Type B pancreatic cell (in vitro differentiated cells): ENCODE measurements at regions not wholly inside any gene's neighbourhood (a gene's known extent, or its start where the extent isn't known, plus 50 kb on each side); places are given as distances from the start of the nearest gene placed in this dataset.

Source experiments
- DNase-seq: peaks from one replicate; pipeline ENCODE4 v3.0.0; 2021; ENCODE audit warnings: mixed read lengths; ENCODE audit not compliant: unreplicated experiment; ENCODE audit errors: extremely low spot score
- H3K27ac Mint-ChIP-seq: 2 replicates; pipeline ENCODE4 v1.8.0; 2021; ENCODE audit warnings: mild to moderate bottlenecking, mixed read lengths
- H3K27me3 Mint-ChIP-seq: 2 replicates; pipeline ENCODE4 v1.8.0; 2021; ENCODE audit warnings: mixed read lengths
- H3K36me3 Mint-ChIP-seq: 2 replicates; pipeline ENCODE4 v1.8.0; 2021; ENCODE audit warnings: mixed read lengths
- H3K4me1 Mint-ChIP-seq: one replicate; pipeline ENCODE4 v1.8.0; 2021; ENCODE audit warnings: mixed read lengths; ENCODE audit not compliant: unreplicated experiment
- H3K4me3 Mint-ChIP-seq: 2 replicates; pipeline ENCODE4 v1.8.0; 2021; ENCODE audit warnings: mild to moderate bottlenecking, mixed read lengths
- H3K9me3 Mint-ChIP-seq: 2 replicates; pipeline ENCODE4 v1.8.0; 2021; ENCODE audit warnings: mixed read lengths
- TF ChIP-seq, protein P1 (sequence below): fragments of 200-600 bp; sonication (generic); conservative IDR thresholded peaks from 2 replicates; pipeline ENCODE4 v1.5.0; 2021; ENCODE audit warnings: antibody characterized with exemption, mild to moderate bottlenecking

DNA sequence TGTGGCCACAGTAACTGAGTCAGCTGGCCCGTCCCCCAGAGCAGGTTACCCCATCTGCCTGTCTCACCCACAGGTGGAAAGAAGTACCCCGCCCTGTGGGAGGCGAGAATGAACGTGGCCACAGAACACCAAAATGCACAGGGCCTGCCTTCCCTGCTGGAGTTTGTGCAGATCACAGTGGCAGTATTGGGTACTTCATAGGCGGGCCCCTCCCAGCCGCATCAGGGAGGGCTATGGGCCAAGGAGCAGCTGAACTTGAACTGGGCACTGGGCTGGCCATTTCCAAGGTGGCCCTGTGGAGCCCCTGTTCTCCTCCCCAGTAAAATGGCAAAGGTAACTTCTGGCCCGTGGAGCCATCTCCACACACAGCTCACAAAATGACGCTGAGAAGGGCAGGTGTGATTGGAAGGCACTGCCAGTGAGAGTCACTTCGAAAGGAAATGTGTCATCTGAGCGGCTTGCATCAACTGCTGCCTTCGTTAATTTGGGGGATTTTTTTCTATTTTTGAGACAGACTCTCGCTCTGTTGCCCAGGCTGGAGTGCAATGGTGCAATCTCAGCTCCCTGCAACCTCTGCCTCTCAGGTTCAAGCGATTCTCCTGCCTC, 162.9 kb downstream of the ENGASE start:
- Mint-ChIP-seq H3K36me3 (no peaks in the 10 kb centered on the region), H3K27ac (no peak overlapping the region), H3K4me1 (no peaks in the 10 kb centered on the region), H3K9me3 (no peaks in the 10 kb centered on the region), H3K27me3 (peaks cover 10% of the 10 kb centered on the region), H3K4me3 (no peak overlapping the region)
- TF ChIP-seq, protein P1, sequence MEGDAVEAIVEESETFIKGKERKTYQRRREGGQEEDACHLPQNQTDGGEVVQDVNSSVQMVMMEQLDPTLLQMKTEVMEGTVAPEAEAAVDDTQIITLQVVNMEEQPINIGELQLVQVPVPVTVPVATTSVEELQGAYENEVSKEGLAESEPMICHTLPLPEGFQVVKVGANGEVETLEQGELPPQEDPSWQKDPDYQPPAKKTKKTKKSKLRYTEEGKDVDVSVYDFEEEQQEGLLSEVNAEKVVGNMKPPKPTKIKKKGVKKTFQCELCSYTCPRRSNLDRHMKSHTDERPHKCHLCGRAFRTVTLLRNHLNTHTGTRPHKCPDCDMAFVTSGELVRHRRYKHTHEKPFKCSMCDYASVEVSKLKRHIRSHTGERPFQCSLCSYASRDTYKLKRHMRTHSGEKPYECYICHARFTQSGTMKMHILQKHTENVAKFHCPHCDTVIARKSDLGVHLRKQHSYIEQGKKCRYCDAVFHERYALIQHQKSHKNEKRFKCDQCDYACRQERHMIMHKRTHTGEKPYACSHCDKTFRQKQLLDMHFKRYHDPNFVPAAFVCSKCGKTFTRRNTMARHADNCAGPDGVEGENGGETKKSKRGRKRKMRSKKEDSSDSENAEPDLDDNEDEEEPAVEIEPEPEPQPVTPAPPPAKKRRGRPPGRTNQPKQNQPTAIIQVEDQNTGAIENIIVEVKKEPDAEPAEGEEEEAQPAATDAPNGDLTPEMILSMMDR: no peak
- DNase-seq: no peak

- no peak for DNase-seq
- Mint-ChIP-seq H3K9me3 (no peaks in the 10 kb centered on the region), H3K4me1 (no peaks in the 10 kb centered on the region), H3K36me3 (no peaks in the 10 kb centered on the region), H3K27me3 (peaks cover 14% of the 10 kb centered on the region), H3K27ac (no peak overlapping the region), H3K4me3 (no peak overlapping the region)
- TF ChIP-seq, protein P1: no peak
Observed at GRCh38 chr17:79235808-79236207, 161.2 kb downstream of the ENGASE start.

- no peaks in the 10 kb centered on the region for H3K36me3 Mint-ChIP-seq
- no peaks in the 10 kb centered on the region for H3K4me1 Mint-ChIP-seq
- no peak for DNase-seq
- no peak overlapping the region for H3K27ac Mint-ChIP-seq
- H3K9me3 Mint-ChIP-seq: no peaks in the 10 kb centered on the region
- H3K27me3 Mint-ChIP-seq: peaks cover 12% of the 10 kb centered on the region
- H3K4me3 Mint-ChIP-seq: no peak overlapping the region
- TF ChIP-seq, protein P1: no peak
Observed at GRCh38 chr17:79233916-79234551, 159.4 kb downstream of the ENGASE start.

DNA sequence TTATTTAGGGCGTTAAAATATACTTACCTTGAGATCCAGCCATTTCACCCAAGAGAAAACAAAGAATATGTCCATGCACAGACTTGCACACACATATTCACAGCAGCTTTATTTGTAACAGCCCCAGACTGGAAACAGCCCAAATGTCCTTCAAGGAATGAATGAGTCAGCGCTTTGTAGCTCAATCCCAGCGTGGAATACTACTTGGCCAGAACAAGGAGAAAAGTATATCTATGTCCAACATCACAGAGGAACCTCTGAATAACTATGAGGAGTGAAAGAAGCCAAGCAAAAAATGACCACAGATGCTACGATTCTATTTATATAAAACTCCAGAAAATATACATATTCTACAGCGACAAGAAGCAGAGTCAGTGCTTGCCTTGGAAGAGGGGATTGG, 158.3 kb downstream of the ENGASE start:
- DNase-seq: no peak
- Mint-ChIP-seq H3K9me3 (no peaks in the 10 kb centered on the region), H3K4me3 (no peak overlapping the region), H3K27ac (no peak overlapping the region), H3K27me3 (peaks cover 15% of the 10 kb centered on the region), H3K4me1 (peaks cover 6% of the 10 kb centered on the region), H3K36me3 (no peaks in the 10 kb centered on the region)
- TF ChIP-seq, protein P1: no peak

- H3K36me3 Mint-ChIP-seq: no peaks in the 10 kb centered on the region
- DNase-seq: no peak
- H3K4me1 Mint-ChIP-seq: peaks cover 6% of the 10 kb centered on the region
- H3K9me3 Mint-ChIP-seq: no peaks in the 10 kb centered on the region
- TF ChIP-seq, protein P1: no peak
- H3K27ac Mint-ChIP-seq: no peak overlapping the region
- H3K4me3 Mint-ChIP-seq: no peak overlapping the region
- peaks cover 15% of the 10 kb centered on the region for H3K27me3 Mint-ChIP-seq
Observed at GRCh38 chr17:79231766-79232287, 157.2 kb downstream of the ENGASE start.
